ENCODE measurements at regions not wholly inside any gene's neighbourhood (a gene's known extent, or its start where the extent isn't known, plus 50 kb on each side); places are given as distances from the start of the nearest gene placed in this dataset.

DNA sequence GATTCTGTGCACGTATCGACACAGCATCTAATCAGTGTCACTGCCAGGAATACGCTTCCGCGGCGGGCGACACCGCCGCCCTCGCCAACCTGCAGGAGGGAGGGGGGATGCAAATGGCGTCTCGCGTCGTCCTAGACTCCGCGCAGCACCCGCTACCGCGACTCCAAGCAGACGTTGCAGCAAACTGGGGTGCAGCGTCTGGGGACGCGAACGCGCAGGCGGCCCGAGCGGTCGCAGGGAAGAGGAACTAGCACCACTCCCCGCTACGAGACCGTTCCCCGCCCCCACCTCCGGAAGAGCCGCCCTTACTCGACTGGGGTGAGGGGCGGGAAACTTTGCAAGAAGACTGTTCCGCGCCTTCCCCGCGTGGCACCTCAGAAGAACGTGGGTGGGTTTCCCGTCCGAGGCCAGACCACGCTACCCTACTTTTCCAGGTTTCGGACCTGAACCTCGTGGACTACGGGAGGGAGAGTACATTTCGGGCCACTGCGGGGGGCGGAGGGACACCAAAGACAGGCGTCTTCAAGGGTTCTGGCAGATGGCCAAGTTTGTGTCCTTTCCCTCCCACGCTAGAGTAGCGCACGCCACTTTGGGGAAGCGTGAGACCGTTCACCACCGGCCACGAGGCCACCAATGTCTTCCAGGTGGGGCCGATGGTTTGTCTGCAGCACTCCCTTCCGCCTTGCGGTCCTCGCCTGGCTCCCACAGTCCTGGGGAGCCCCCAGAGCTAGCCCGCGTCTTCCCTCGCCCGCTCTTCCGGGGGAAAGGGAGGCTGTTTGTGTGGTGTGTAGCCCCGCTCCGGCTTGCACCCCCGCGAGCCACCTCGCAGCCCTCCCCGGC, 78.0 kb upstream of the BCOR start:
- DNase-seq = peak; percentile 83

DNA sequence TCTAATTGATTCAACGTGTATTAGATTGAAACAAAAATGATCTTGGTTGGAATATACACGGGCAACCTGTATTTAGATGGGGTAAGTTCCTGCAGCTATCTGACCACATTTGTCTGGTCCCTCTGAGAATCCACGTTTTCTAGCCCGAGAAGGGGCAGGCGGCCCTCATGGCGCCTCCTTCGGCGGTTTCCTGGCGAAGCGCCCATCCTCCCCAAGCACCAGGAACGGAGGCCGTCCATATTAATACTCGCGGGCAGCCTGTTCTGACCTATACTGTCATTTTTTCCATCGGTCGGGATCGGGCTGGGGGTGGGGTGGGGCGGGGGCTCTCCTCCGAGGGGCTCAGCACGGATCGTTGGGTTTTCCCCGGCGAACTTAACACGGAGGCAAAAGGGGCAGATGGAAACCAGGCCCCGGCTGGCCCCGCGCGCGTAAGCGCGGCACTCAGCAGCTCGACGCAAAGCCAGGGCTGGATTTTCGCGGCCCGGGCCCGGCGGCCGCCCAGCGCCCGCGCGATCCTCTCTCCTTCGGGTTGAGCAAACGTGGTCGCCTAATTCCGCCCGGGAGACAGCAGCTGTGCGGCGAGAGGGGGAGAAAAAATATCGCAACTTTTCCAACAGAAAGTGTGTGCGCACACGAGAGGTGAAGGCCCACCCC, 77.2 kb upstream of the BCOR start:
- peak; percentile 70 for DNase-seq

DNA sequence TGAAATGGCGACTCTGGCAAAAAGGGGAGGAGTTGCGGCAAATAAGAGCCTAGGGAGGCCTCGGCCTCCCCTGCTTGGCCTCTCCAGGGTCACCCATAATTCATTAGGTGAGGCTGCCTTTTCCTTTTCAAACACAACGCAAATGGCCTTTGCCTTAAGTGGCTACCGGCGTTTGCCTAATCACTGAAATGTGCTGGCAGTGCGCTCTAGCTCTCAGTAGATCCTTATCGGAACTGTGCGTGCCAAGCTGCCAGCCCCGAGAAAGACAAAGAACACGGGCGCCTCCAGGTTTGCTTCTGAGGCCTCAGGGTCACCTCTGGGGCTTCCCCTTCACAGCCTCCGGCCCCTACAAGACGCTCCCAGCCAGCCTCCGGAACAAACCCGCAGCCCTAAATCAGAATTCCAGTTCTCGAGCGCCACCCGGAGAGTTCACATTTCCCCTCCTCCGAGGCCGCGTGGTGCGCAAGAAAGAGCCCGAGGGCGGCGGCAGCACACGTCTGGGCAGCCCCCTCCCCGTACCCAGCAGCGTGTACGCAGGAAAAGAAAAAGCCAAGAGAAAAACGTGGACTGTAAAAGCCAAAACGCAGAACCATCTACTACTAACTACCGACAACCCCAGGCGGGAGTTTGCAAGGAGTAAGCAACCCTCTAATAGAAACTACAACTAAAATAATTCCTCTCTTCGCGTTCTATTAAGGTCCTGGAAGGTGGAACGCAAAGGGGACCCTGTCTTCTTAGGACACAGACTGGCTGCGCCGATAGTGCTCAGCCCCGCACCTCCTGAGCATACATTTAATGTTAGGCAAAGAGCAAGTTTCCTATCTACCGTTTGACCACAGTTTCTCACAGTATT, 76.5 kb upstream of the BCOR start:
- DNase-seq = peak; percentile 84

DNA sequence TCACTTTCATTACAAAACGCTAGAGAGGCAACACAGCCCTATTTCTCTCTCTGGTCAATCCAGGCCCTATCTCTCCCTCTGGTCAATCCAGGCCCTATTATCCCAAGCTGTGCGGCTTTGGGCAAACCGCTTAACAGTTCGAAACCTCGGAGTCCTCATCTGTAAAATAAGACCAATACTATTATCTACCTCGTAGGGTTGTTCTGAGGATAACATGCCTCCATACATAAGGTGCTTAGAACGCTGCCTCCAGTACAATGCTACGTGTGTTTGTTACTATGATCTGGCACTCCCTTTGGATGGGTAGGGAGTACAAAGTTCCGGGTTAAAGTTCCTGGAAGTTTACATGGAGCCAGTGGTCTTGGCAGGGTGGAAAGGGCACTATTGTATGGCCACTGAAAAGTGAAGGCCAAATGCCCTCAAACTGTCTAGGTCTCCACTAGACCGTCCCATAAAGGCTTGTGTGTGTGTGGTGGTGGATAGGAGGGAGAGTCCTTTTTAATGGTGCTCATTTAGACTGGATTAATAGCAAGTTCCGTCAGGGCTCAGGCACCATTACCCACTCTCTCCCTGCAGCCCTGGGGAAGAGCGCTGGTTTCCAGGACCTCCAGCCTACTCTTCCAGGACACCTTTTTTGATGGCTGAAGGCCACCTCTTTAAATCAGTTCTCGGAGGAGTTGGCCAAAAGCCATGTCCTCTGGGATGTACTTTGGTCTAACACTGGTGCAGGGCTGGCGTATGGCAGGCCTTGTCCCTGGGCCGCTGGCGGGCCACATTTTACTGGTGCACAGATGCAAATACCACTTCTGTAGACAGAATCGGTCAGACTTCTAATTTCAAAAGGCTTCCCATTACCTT, 75.6 kb upstream of the BCOR start:
- DNase-seq = no peak

DNA sequence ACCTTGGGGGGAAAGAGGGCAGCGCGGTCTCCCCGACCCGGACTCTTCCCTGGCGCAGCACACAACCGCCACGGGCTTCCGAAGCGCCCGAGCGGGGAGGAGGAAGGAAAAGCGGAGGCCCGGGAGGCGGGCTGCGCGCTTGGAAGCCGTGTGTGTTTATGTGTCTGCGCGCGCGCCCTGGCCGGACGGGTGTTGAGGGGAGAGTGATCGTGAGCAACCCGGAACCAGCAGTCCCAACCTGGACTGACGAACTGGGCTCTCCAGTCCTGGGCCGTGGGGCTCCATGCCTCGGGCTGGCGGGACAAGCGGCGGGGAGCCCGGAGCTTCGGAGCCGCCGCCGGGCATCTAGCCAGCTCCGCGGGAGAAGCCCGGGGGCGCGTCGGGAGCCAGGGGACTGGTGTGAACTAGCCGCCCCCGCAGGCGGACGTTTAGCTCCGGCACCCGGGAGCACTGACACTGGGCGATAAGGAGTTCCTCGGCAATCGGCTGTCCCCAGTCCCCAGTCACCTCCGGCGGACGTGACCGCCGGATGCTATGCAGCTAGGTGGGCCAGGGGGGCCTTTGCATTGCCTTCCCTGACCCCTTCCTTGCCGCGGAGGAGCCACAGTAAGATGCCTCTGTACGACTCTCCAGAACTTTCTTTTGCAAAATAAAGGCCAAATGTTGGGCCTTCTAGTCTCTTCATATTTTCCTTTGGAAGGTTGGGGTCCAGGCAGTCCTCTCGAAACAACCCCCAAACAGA, 74.8 kb upstream of the BCOR start:
- DNase-seq = peak; percentile 55

DNA sequence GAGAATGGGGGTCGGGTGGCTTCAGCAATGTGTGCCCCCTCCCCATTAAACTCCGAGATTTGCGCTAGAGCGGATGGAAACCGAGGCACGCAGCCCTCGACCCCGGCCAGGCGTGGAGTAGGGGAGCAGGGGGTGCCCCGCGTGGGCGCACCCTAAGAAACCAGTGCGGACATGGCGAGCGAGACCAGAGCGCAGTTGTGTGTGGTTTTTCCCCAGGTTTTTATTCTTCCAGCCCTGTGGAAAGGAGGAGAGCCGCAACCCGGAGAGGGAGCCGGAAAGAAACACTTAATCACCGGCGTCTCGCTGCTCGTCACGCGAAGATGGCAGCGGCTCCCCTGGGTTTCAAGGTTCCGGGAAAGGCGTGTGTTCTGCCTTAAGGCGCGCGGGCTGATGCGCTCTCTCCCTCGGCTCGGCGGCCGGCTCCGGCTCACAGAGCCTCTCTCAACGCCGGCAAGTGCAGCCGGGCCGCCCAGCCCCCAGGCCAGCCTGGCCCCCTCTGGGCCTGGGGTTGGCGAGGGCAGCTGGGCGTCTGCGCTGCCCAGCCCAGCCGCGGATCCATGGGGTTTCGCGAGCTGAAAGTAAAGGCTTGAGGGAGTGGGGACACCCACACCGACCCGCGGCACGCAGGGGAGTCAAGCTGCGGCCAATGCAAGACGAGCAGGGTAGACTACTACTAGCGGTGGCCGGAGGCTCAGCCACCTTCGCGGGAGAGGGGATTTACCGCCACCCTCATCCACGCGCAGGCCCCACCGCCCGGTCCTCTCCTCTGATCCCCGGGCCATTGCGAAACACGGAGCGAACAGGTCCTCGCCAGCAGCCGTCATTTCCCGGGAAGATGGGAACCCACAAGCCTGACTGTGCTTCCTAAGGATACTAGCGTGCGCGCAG, 74.0 kb upstream of the BCOR start:
- peak; percentile 53 for DNase-seq

DNA sequence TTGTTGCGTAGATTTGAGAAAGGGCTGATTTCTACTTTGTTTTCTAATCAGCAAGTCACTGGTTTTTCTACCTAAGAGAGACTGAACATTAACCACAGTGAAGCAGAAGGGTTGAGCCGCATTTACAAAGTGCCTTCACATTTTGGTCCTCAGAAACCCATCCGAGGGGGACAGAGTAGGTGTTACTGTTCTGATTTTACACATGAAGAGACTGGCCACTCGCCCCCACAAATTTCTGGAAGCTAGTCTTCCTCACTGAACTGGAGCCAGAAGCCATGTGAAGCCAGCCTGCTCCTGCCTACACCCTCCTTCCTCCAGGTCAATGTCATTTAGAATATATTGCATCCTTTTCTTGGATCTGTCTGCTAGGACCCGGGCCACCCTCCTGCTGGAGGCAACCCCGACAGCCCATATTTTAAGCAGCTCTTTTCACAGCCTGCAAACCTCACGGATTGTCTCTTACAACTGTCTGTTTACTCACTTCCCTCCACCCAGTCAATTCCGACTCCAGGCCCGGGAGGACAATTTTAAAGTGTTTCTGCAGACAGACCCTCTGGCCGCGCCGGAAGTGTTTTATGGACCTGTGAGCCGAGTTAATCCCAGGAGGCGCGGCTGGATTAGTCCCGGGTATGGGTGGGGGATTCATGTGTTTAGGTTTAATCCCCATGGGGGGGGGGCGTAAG, 73.2 kb upstream of the BCOR start:
- peak; percentile 47 for DNase-seq

DNA sequence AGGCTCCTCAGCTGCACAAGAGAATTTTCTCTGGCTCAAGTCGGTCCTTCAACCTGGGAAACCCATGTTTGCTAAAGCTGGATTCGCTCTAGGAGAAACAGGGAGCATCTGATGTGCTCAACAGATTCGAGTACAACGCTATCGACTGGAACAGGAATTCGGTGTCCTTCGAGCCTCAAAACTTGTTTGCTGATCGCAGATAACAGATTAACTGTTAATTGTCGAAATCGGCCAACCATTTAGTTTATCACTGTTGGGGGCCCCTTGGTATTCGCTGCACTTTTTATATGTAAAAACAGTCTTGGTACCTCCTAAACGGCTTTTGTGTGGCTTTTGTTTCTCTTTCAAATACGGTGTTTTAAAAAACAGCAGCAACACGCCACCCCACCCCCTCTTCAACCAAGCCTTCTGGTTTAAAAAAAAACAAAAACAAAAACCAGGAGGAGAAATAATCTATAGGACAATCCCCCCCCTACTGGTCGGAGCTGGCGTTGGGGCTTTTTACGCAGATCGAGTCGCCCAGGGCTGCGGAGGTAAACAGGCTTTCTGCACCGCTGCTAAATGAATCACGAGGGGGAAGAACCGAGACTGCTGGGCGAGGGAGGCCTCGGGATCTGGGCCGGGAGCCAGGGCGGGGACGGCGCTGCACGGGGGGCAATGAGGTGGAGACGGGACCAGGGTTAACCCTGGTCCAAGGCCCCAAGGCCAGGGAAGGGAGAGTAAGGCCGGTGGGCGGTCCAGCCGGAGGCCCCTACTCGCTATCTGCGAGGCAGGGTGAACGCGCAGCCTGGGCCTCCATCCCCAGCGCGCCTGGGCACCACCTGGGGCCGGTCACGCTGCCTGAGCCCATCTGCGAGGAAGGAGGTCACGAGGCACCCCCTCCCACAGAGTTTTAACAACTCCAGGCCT, 71.7 kb upstream of the BCOR start:
- peak; percentile 82 for DNase-seq

DNA sequence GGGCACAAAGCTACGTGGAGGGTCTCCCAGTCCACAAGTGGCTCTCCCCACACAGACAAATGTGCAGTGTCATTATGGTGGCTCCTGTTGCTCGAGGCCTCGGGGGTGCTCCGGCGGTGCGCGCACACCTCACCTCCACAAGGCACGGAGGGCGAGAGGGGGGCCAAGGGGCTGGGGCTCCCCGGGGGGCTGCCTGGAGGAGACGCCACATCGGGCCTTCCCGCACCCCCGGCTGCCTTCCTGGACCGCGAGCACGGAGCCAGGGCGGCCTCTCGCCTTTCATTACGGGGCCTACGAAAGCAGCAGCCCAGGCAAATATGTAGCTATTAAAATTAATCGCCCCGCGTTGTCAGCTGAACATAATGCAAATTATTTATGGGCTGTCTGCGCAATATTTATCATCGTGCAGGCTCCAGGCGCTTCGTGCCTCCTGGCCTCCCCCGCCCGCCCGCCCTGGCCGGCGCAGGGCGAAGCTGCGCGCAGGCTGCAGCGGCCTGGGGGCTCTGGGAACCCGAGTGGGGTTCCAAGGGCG, 70.8 kb upstream of the BCOR start:
- no peak for DNase-seq

DNA sequence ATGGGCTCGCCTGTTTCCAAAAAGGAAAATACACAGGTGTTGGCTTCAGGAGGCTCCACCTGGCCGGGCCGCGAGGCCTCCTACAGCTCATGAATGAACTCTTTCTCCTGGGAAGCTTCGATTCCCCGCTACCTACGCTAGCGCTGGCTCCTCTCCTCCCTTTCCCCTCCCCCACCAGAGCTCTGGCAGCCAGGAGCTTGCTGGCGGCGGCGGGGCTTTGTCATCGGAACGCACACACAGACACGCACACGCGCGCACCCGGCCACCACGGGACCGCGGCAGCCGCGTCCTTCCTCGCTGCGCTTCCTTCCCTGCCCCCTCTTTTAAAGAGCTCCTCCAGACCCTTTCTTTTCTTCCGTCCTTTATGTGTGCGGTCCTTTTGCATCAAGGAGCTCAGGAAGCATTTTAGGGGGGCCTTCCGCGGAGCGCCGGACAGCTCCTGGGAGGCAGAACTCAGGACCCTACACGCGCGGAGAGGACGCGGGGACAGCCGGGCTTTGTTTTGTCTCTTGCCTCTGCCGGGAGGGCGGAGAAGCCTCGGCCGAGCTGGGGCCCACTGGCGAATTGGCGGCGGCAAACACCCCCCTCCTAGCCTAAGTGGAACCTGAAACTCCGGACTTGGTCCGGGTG, 70.2 kb upstream of the BCOR start:
- DNase-seq = peak; percentile 34

DNA sequence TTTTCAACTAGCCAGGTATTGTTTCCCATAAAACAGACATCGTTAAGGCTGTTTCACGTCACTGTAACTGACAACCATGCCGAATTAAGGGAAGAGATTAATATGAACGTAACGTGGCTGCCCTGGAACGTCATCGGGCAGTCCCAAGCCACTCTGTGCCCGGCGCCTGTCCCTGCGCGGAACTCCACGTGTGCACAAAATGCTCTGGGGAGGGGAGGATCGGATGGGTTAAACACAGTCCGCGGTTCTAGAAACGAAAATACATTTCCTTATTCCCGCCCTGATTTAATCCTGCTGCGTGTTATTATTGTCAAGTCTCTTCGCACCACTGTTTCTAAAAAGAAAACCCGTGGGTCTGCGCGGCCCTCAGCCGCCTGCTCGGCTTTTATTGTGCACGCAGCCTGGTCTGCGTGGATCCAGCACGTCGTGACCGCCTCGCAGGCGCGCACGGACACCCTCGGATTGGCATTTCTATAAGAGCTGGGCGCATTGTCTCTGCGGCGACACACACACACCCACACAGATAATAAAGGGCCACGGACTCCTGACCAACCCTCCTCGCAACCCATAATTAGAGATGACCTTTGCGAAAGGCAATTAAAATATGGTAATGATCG, 69.6 kb upstream of the BCOR start:
- DNase-seq = no peak

DNA sequence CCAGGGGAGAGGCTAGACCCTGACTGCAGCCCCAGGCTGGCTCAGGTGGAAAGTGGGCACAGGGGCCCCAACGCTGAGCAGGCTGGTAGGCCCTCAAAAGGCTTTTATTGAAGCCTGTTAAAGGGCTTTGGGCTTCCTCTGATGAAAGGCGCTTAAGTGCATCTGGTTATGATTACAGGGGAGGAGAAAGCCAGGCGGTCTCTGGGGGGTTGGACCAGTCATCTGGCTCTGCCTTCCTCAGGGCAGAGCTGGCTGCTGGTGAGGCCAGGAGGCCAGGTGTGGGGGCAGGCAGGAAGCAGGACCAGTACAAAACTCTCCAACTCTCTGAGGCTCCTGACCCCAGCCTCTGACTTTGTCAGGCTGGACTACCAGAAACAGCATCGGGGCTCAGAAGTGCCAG, 68.8 kb upstream of the BCOR start:
- no peak for DNase-seq

DNA sequence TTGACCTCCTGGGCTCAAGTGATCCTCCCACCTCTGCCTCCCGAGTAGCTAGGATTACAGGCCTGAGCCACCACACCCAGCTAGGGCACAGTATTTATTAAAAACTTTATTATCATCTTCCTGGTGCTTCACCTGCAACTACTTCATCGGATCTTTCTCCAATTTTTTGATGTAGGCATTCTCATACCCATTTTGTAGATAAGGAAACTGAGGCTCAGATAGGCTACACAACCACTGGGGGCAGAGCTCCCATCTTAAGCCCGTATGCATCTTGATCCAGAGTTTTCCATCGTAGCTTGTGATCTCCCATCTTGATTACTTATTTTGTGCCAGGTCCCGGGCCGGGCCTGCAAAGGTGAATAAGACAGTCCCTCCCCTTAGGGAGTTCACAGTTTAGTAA, 68.1 kb upstream of the BCOR start:
- DNase-seq = no peak

DNA sequence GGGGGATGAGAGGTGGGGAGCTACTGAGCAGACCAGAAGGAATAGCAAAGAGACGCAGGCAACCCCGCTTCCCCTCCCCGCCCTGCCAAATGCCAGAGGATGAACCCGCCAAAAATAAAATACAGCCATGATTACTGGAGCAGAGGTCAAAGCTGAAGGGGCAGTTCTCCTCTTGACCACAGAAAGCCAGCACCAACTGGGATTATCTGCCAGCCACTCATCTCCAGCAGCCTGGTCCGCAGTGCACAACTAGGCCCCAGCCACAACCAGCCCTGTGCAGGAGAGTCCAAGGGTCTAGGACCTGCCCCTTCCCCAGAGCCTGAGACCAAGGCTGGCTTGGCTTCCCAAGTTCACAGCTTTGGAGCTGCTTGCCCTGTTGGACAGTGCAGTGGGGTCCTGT, 67.4 kb upstream of the BCOR start:
- DNase-seq = no peak

DNA sequence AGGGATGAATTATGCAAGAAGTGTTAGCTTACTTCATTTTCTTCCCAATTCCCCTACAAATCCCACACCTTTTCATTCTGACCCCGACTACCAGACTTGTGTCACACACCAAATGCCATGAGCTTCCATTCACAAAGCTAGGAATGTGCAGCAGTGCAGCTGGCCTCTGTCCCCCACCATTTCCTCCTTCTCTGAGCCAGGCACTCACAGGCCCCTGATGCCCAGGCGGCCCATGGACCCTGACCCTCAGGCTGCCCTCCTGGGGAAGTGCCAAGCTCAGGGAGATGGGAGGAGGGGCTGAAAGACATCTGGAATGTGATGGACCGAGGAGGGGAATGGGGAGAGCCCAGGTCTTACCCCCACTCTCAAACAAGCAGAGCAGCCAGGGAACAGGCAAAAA, 67.0 kb upstream of the BCOR start:
- DNase-seq = no peak

DNA sequence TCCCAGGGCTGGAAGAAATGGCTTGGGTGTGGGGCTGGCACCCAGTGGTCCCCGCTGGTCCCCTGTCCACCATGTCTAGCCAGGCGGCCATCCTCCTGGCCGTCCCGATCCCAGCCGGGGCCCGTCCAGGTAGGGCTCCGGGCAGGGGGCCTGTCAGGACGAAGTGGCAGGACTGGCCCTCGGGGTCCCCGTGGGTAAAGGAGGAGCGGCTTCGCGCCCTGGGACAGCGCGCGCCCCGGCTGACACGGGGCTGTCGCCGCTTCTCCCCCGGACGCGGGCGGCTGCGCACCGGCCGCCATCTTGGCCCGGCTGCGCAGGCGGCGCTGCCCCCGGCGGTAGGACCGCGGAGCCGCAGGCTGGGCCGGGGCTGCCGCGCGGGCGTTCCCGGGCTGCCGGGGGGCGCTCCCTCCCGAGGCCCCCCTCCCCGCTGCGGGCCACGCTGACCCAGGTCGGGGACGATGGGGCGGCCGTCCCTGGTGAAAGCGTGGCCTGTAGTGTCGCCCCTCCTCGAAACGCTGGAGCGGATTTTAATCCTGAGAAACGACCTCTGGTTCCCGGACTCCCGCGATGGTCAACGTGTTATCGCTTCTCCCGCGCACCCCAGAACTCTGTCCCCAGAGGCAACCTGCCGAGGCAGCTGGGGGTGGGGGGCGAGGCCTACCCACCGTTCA, 60.4 kb upstream of the BCOR start:
- peak; percentile 33 for DNase-seq
